Nephron (organoid): ENCODE measurements at regions not wholly inside any gene's neighbourhood (a gene's known extent, or its start where the extent isn't known, plus 50 kb on each side); places are given as distances from the start of the nearest gene placed in this dataset.

ENCODE experiments used
- H3K27ac Mint-ChIP-seq, 3 experiments: 2 replicates each; pipeline ENCODE4 v1.8.0; 2020; ENCODE audit warnings: mixed read lengths in 3 of 3, mild to moderate bottlenecking in 2 of 3, moderate library complexity in 1 of 3
- H3K27me3 Mint-ChIP-seq: 2 replicates; pipeline ENCODE4 v1.8.0; 2021; ENCODE audit warnings: low read depth, mild to moderate bottlenecking, moderate library complexity, mixed read lengths
- H3K36me3 Mint-ChIP-seq: 2 replicates; pipeline ENCODE4 v1.8.0; 2020; ENCODE audit warnings: low read depth, mixed read lengths
- H3K4me1 Mint-ChIP-seq: 2 replicates; pipeline ENCODE4 v1.8.0; 2020; ENCODE audit warnings: mixed read lengths
- H3K4me3 Mint-ChIP-seq, 3 experiments: 2 replicates each; pipeline ENCODE4 v1.8.0; 2020; ENCODE audit warnings: mild to moderate bottlenecking in 3 of 3, mixed read lengths in 3 of 3, moderate library complexity in 2 of 3
- H3K9me3 Mint-ChIP-seq: 2 replicates; pipeline ENCODE4 v1.8.0; 2020; ENCODE audit warnings: mixed read lengths
- CTCF ChIP-seq, 3 experiments: fragments of 200-600 bp; sonication (generic); IDR thresholded peaks; one replicate each; pipeline ENCODE4 v1.5.0; 2021; ENCODE audit warnings: antibody characterized with exemption in 3 of 3; ENCODE audit not compliant: unreplicated experiment in 3 of 3

GRCh38 chr10:44818701-44819127, 92.4 kb upstream of the TMEM72 start:
- no peak for TF ChIP-seq CTCF (IDR thresholded peaks at IDR 0.05; ENCODE audit: unreplicated experiment in 3 of 3)
- Mint-ChIP-seq H3K4me3 (no peak overlapping the region), H3K4me1 (peaks cover 38% of the 10 kb centered on the region), H3K36me3 (no peaks in the 10 kb centered on the region), H3K27me3 (no peaks in the 10 kb centered on the region), H3K9me3 (peaks cover 4% of the 10 kb centered on the region), H3K27ac (peak overlapping the region in 2 of 3 experiments; percentile 71 to 77)

- no peaks in the 10 kb centered on the region for H3K36me3 Mint-ChIP-seq
- no peak for TF ChIP-seq CTCF (IDR thresholded peaks at IDR 0.05; ENCODE audit: unreplicated experiment in 3 of 3)
Measured at GRCh38 chr10:44820094-44820493, 91.0 kb upstream of the TMEM72 start.

GRCh38 chr10:44821290-44821689, 89.8 kb upstream of the TMEM72 start:
- H3K9me3 Mint-ChIP-seq = peaks cover 4% of the 10 kb centered on the region
- TF ChIP-seq CTCF (IDR thresholded peaks at IDR 0.05; ENCODE audit: unreplicated experiment in 3 of 3) = no peak
- no peaks in the 10 kb centered on the region for H3K27me3 Mint-ChIP-seq
- no peak overlapping the region for H3K4me3 Mint-ChIP-seq
- peaks cover 41% of the 10 kb centered on the region for H3K4me1 Mint-ChIP-seq
- H3K27ac Mint-ChIP-seq = no peak overlapping the region
- no peaks in the 10 kb centered on the region for H3K36me3 Mint-ChIP-seq

More at GRCh38 chr10:44820094-44820493, 91.0 kb upstream of the TMEM72 start:
- Mint-ChIP-seq H3K27ac (no peak overlapping the region), H3K9me3 (peaks cover 4% of the 10 kb centered on the region), H3K4me1 (peaks cover 38% of the 10 kb centered on the region), H3K4me3 (no peak overlapping the region), H3K27me3 (no peaks in the 10 kb centered on the region)

GRCh38 chr10:44822349-44822748, 88.8 kb upstream of the TMEM72 start:
- Mint-ChIP-seq H3K4me1 (peaks cover 47% of the 10 kb centered on the region), H3K9me3 (peaks cover 4% of the 10 kb centered on the region), H3K4me3 (no peak overlapping the region), H3K27me3 (no peaks in the 10 kb centered on the region), H3K27ac (peak overlapping the region in 2 of 3 experiments; percentile 27 to 38), H3K36me3 (no peaks in the 10 kb centered on the region)
- no peak for TF ChIP-seq CTCF (IDR thresholded peaks at IDR 0.05; ENCODE audit: unreplicated experiment in 3 of 3)

- Mint-ChIP-seq H3K9me3 (peaks cover 4% of the 10 kb centered on the region), H3K27me3 (no peaks in the 10 kb centered on the region), H3K27ac (peak overlapping the region in 2 of 3 experiments; percentile 38 to 55), H3K4me3 (no peak overlapping the region), H3K36me3 (no peaks in the 10 kb centered on the region), H3K4me1 (peaks cover 46% of the 10 kb centered on the region)
- no peak for TF ChIP-seq CTCF (IDR thresholded peaks at IDR 0.05; ENCODE audit: unreplicated experiment in 3 of 3)
Measured at GRCh38 chr10:44822966-44823365, 88.2 kb upstream of the TMEM72 start.

GRCh38 chr10:44824607-44825006, 86.5 kb upstream of the TMEM72 start:
- H3K4me3 Mint-ChIP-seq = no peak overlapping the region
- TF ChIP-seq CTCF (IDR thresholded peaks at IDR 0.05; ENCODE audit: unreplicated experiment in 3 of 3) = no peak
- H3K9me3 Mint-ChIP-seq = peaks cover 4% of the 10 kb centered on the region
- H3K36me3 Mint-ChIP-seq = no peaks in the 10 kb centered on the region
- H3K4me1 Mint-ChIP-seq = peaks cover 44% of the 10 kb centered on the region
- peaks cover 3% of the 10 kb centered on the region for H3K27me3 Mint-ChIP-seq
- H3K27ac Mint-ChIP-seq = no peak overlapping the region
